ENCODE measurements at regions not wholly inside any gene's neighbourhood (a gene's known extent, or its start where the extent isn't known, plus 50 kb on each side); places are given as distances from the start of the nearest gene placed in this dataset.

GRCh38 chr17:70230850-70231640, 61.7 kb downstream of the KCNJ2 start:
- no peaks in the 10 kb centered on the region for H3K36me3 ChIP-seq
- H3K4me3 ChIP-seq: no peak overlapping the region
- H3K9ac ChIP-seq: no peak overlapping the region
- no peak overlapping the region for H3K4me2 ChIP-seq
- H3K27ac ChIP-seq: no peak overlapping the region
- H3K4me1 ChIP-seq: peaks cover 14% of the 10 kb centered on the region
- H3K27me3 ChIP-seq: no peaks in the 10 kb centered on the region
- no peak for TF ChIP-seq Cebpa-rat (IDR thresholded peaks at IDR 0.05)
- H4K20me1 ChIP-seq: no peaks in the 10 kb centered on the region
- peaks cover 24% of the 10 kb centered on the region for H3K9me3 ChIP-seq

DNA sequence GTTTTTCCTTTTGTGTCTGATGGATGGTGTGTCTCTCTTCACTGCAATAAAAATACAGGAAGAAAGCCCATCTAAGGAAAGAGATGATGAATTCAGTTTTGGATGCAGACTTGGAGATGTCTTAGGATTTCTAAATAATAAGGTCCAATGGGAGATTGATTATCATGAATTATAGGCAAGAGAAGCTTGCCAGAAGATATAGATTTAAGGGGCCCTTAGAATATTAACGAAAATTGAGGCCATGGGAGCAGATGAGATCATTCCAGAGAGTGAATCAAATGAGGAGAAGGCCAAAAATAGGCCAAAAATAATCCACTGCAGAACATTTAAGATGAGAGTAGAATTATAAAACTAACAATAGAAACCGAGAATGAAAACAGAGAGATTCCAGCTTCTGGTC, 63.1 kb downstream of the KCNJ2 start:
- no peak overlapping the region for H3K4me3 ChIP-seq
- H3K4me2 ChIP-seq: no peak overlapping the region
- peaks cover 28% of the 10 kb centered on the region for H3K9me3 ChIP-seq
- H3K27me3 ChIP-seq: no peaks in the 10 kb centered on the region
- no peak overlapping the region for H3K27ac ChIP-seq
- no peak overlapping the region for H3K9ac ChIP-seq
- H3K4me1 ChIP-seq: 0 out of 2 replicates have a peak, but pooled peaks cover 2% of the 10 kb centered on the region
- no peaks in the 10 kb centered on the region for H3K36me3 ChIP-seq
- no peak for TF ChIP-seq Cebpa-rat (IDR thresholded peaks at IDR 0.05)
- no peaks in the 10 kb centered on the region for H4K20me1 ChIP-seq

- H3K4me2 ChIP-seq: no peak overlapping the region
- H3K27me3 ChIP-seq: no peaks in the 10 kb centered on the region
- H3K4me3 ChIP-seq: no peak overlapping the region
- H3K27ac ChIP-seq: no peak overlapping the region
- peaks cover 38% of the 10 kb centered on the region for H3K9me3 ChIP-seq
- H3K36me3 ChIP-seq: no peaks in the 10 kb centered on the region
- no peak overlapping the region for H3K9ac ChIP-seq
- no peaks in the 10 kb centered on the region for H4K20me1 ChIP-seq
- H3K4me1 ChIP-seq: peaks cover 3% of the 10 kb centered on the region; the same call in 1 of the 2 replicates
- TF ChIP-seq Cebpa-rat (IDR thresholded peaks at IDR 0.05): no peak
Observed at GRCh38 chr17:70235252-70235651, 65.9 kb downstream of the KCNJ2 start.

- Histone ChIP-seq H3K36me3 (no peaks in the 10 kb centered on the region), H3K4me1 (peaks cover 30% of the 10 kb centered on the region), H3K4me2 (no peak overlapping the region), H3K27me3 (no peaks in the 10 kb centered on the region), H3K9me3 (peaks cover 18% of the 10 kb centered on the region), H3K27ac (no peak overlapping the region), H3K9ac (no peak overlapping the region), H4K20me1 (no peaks in the 10 kb centered on the region), H3K4me3 (no peak overlapping the region)
- no peak for TF ChIP-seq Cebpa-rat (IDR thresholded peaks at IDR 0.05)
Observed at GRCh38 chr17:70238228-70238627, 68.9 kb downstream of the KCNJ2 start.

- Histone ChIP-seq H3K36me3 (no peaks in the 10 kb centered on the region), H3K27ac (no peak overlapping the region), H3K4me3 (no peak overlapping the region), H4K20me1 (no peaks in the 10 kb centered on the region), H3K4me2 (no peak overlapping the region), H3K27me3 (no peaks in the 10 kb centered on the region), H3K9ac (no peak overlapping the region), H3K4me1 (peaks cover 34% of the 10 kb centered on the region), H3K9me3 (peaks cover 23% of the 10 kb centered on the region)
- no peak for TF ChIP-seq Cebpa-rat (IDR thresholded peaks at IDR 0.05)
Observed at GRCh38 chr17:70238646-70239045, 69.3 kb downstream of the KCNJ2 start.

DNA sequence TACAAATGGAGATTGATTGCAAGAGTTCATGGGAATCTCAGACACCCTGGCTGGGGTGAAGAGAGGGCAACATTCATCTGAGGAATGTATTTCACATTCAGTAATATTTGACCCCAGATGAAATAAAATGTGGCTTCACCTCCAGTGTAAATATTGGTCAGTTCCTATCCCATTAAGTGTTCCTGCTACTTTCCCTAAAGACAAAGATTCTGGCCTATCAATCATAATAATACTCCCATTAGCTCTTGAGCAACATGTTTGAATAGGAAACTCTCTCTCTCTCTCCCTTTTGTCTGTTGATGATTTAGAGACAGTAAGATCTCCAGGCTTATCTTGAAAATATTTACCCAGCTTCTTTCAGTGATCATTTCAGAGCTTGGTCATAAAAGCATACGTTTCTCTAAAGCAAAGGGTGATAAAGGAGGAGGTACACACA, 70.1 kb downstream of the KCNJ2 start:
- Histone ChIP-seq H3K36me3 (no peaks in the 10 kb centered on the region), H4K20me1 (no peaks in the 10 kb centered on the region), H3K27me3 (no peaks in the 10 kb centered on the region), H3K4me2 (no peak overlapping the region), H3K9ac (no peak overlapping the region), H3K27ac (no peak overlapping the region), H3K4me3 (no peak overlapping the region), H3K4me1 (peaks cover 35% of the 10 kb centered on the region), H3K9me3 (peaks cover 30% of the 10 kb centered on the region)
- no peak for TF ChIP-seq Cebpa-rat (IDR thresholded peaks at IDR 0.05)

DNA sequence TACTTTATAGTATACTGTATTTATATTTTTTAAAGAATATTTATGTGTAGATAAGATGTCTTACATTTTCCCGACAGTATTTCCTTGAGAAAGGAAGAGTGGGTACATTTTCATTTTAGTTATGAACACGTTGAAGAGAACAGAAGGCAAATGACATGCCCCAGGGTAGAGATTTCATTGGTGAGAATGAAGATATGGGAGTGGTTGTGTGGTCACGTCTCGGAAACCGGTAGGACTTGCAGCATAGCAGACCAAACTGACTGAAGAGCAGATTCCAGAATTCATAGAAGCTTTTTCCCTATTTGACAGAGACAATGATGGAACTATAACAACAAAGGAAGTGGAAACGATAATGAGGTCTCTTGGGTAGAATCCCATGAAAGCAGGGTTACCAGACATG, 71.7 kb downstream of the KCNJ2 start:
- Histone ChIP-seq H4K20me1 (no peaks in the 10 kb centered on the region), H3K27me3 (no peaks in the 10 kb centered on the region), H3K9me3 (peaks cover 30% of the 10 kb centered on the region), H3K4me3 (no peak overlapping the region), H3K4me1 (peaks cover 35% of the 10 kb centered on the region), H3K4me2 (peak overlapping the region; percentile 64), H3K27ac (peak overlapping the region; percentile 66), H3K9ac (no peak overlapping the region), H3K36me3 (no peaks in the 10 kb centered on the region)
- no peak for TF ChIP-seq Cebpa-rat (IDR thresholded peaks at IDR 0.05)

DNA sequence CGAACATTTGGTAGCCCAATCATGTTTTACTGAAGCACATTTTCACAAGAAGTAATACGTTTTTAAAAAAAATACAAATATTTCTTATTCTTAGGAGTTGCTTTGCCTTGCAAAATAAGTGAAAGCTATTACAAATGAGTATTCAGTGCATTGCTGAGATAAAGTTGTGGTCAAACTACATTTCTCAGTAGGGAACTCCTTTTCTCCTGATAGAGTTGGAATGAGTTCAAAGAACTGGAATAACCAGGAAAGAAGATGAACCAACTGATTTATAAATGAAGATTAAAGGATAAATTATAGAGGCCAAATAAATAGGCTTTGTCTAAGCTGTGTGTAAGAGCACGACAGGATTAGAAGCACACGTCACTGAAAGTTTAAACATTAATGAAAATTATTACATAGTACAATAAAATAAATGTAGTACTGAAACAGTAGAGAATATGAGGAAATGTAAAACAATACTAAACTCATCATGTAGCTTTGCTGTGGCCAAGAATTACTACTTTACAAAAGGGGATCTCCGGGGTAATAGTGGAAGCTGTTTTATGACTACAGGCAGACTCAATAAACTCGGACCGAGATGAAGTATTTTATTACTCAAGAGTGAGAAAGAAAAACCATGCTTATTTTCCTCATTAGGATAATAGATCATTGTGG, 73.6 kb downstream of the KCNJ2 start:
- H3K9me3 ChIP-seq: peaks cover 34% of the 10 kb centered on the region
- H3K4me1 ChIP-seq: peaks cover 35% of the 10 kb centered on the region
- peak overlapping the region; percentile 64 for H3K4me2 ChIP-seq
- no peak overlapping the region for H3K4me3 ChIP-seq
- H3K27me3 ChIP-seq: no peaks in the 10 kb centered on the region
- H3K9ac ChIP-seq: no peak overlapping the region
- no peaks in the 10 kb centered on the region for H3K36me3 ChIP-seq
- no peaks in the 10 kb centered on the region for H4K20me1 ChIP-seq
- no peak for TF ChIP-seq Cebpa-rat (IDR thresholded peaks at IDR 0.05)
- peak overlapping the region; percentile 66 for H3K27ac ChIP-seq

DNA sequence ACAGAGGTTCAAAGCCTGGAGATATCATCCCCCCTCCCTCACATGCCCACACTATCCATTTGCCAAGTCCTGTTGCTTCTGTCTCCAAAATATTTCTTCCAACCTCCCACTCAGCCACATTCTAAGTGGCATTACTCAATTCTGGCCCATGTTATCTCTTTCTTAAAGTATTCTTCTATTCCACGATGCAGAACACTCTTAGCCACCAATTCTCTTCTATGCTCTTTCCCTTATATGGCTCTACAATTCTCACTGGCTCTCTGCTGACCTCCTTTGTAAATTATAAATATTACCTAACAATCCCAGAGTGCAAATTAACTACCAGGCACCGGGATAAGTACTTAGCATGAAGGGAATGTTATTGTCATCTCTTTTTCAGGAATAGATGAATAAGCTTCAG, 82.4 kb downstream of the KCNJ2 start:
- no peaks in the 10 kb centered on the region for H3K36me3 ChIP-seq
- no peak overlapping the region for H3K27ac ChIP-seq
- peaks cover 18% of the 10 kb centered on the region for H3K9me3 ChIP-seq
- H3K4me1 ChIP-seq: no peaks in the 10 kb centered on the region
- H3K27me3 ChIP-seq: no peaks in the 10 kb centered on the region
- H4K20me1 ChIP-seq: no peaks in the 10 kb centered on the region
- H3K4me3 ChIP-seq: no peak overlapping the region
- TF ChIP-seq Cebpa-rat (IDR thresholded peaks at IDR 0.05): no peak
- H3K9ac ChIP-seq: no peak overlapping the region
- H3K4me2 ChIP-seq: no peak overlapping the region

DNA sequence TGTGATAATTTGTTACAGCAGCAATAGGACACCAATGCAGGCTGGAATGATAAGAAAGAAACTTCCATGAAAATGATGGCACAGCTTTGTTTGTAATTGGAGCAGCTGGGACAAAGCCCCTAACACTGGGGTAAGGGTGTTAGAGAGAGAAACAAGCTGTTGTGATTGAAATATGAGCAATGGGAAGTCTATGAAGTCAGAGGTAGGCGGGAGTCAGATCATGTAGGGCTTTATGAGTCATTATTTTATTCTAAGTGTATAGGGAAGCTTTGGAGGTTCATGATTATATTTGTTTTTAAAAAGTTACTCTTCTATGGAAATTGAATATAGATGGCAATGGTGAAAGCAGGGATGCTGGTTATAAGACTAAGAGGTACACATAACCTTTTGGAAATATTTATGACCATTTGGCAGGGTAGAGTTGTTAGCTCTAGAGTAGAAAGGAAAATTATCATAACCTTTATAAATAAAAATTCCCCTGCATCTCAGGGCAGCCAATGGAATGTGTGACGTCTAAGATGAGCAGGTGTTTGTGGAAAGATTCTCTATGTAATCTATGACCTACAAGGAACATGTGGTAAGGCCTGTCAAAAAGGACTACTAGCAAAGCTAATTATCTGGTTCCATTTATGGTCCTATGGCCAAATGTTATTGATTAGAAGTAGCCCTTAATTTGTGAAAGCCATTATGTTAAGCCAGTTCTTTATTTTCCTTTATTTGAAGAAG, 85.6 kb downstream of the KCNJ2 start:
- no peak for TF ChIP-seq Cebpa-rat (IDR thresholded peaks at IDR 0.05)
- H3K4me3 ChIP-seq: no peak overlapping the region
- H3K27me3 ChIP-seq: no peaks in the 10 kb centered on the region
- no peaks in the 10 kb centered on the region for H3K4me1 ChIP-seq
- no peaks in the 10 kb centered on the region for H4K20me1 ChIP-seq
- H3K36me3 ChIP-seq: no peaks in the 10 kb centered on the region
- no peaks in the 10 kb centered on the region for H3K9me3 ChIP-seq
- no peak overlapping the region for H3K27ac ChIP-seq
- H3K4me2 ChIP-seq: no peak overlapping the region
- H3K9ac ChIP-seq: no peak overlapping the region
